OCI-LY7 (cell line): ENCODE measurements at regions not wholly inside any gene's neighbourhood (a gene's known extent, or its start where the extent isn't known, plus 50 kb on each side); places are given as distances from the start of the nearest gene placed in this dataset.

ENCODE experiments used
- BruUV-seq: library from RNA; stranded (reverse); fragments of 400-500 nt; replicated peaks from 2 replicates; lab custom pipeline; 2021; lab: Mats Ljungman, UMichigan
- CTCF ChIA-PET: fragments of 300-600 bp; sonication (Branson Sonifier 250); formaldehyde crosslinking; loops from one replicate; lab custom pipeline; 2022; ENCODE audit warnings: antibody characterized with exemption; ENCODE audit not compliant: unreplicated experiment; lab: Charles Lee
- POLR2A ChIA-PET: fragments of 300-600 bp; sonication (Branson Sonifier 250); formaldehyde crosslinking; loops from one replicate; lab custom pipeline; 2022; ENCODE audit warnings: antibody characterized with exemption; lab: Charles Lee
- DNase-seq: peaks from one replicate; pipeline ENCODE4 v3.0.0-alpha.2; 2015; ENCODE audit warnings: low spot score
- H2AFZ ChIP-seq: fragments of 200-600 bp; sonication (generic), shearing (Covaris generic); 2 replicates; pipeline ENCODE4 v1.6.1; 2014; ENCODE audit warnings: mild to moderate bottlenecking, antibody characterized with exemption, low read length, moderate library complexity
- H3K27ac ChIP-seq: fragments of 200-600 bp; sonication (generic); 2 replicates; pipeline ENCODE4 v1.5.1; 2014; ENCODE audit warnings: mixed run types, low read depth, mild to moderate bottlenecking, moderate library complexity, low read length, inconsistent platforms; ENCODE audit not compliant: poor library complexity, severe bottlenecking
- H3K36me3 ChIP-seq: fragments of 200-600 bp; sonication (generic); 2 replicates; pipeline ENCODE4 v1.6.1; 2014; ENCODE audit warnings: mild to moderate bottlenecking, antibody characterized with exemption, low read length, moderate library complexity, mixed read lengths; ENCODE audit not compliant: insufficient read depth
- H3K4me1 ChIP-seq: fragments of 200-600 bp; sonication (generic); 2 replicates; pipeline ENCODE4 v1.5.1; 2014; ENCODE audit warnings: mild to moderate bottlenecking, low read length; ENCODE audit not compliant: insufficient read depth, poor library complexity, severe bottlenecking
- H3K4me2 ChIP-seq: fragments of 200-600 bp; sonication (generic); 2 replicates; pipeline ENCODE4 v1.6.1; 2014; ENCODE audit warnings: mild to moderate bottlenecking, low read length
- H3K4me3 ChIP-seq: fragments of 200-600 bp; sonication (generic); 2 replicates; pipeline ENCODE4 v1.5.1; 2014; ENCODE audit warnings: mild to moderate bottlenecking, low read depth, low read length; ENCODE audit not compliant: poor library complexity, severe bottlenecking
- H3K79me2 ChIP-seq: fragments of 200-600 bp; sonication (generic); 2 replicates; pipeline ENCODE4 v1.6.1; 2016; ENCODE audit warnings: low read depth, mild to moderate bottlenecking, low read length, moderate library complexity, mixed read lengths; ENCODE audit not compliant: insufficient read depth
- H3K9me2 ChIP-seq: fragments of 200-600 bp; sonication (generic); 2 replicates; pipeline ENCODE4 v1.6.1; 2016; ENCODE audit warnings: mild to moderate bottlenecking, low read length, mixed read lengths; ENCODE audit not compliant: insufficient read depth
- H3K9me3 ChIP-seq: fragments of 200-600 bp; sonication (generic); 2 replicates; pipeline ENCODE4 v1.6.1; 2014; ENCODE audit warnings: mild to moderate bottlenecking, mixed run types, low read length, mixed read lengths
- H4K20me1 ChIP-seq: fragments of 200-600 bp; sonication (generic); 2 replicates; pipeline ENCODE4 v1.6.1; 2014; ENCODE audit warnings: mild to moderate bottlenecking, antibody characterized with exemption, low read length, moderate library complexity, mixed read lengths; ENCODE audit not compliant: insufficient read depth
- CTCF ChIP-seq: fragments of 200-600 bp; sonication (generic); conservative IDR thresholded peaks from 2 replicates; pipeline ENCODE4 v1.5.1; 2014; ENCODE audit warnings: mild to moderate bottlenecking, antibody characterized with exemption, low read length, moderate library complexity, mixed read lengths
- EZH2phosphoT487 ChIP-seq: fragments of 200-600 bp; sonication (generic); IDR thresholded peaks from 2 replicates; pipeline ENCODE4 v1.6.1; 2018; ENCODE audit warnings: low read depth, borderline replicate concordance, mild to moderate bottlenecking, mixed run types, antibody characterized with exemption, low read length, moderate library complexity, mixed read lengths
- intact Hi-C: fragments of 100-400 bp; cut with micrococcal nuclease; formaldehyde crosslinking; loops from one replicate; pipeline ENCODE4 v1.10.0; 2022; ENCODE audit not compliant: unreplicated experiment

GRCh38 chr2:824524-824923 lies 126.1 kb upstream of the SNTG2 start:
- POLR2A ChIA-PET, result no interaction called here
- CTCF ChIA-PET, result interaction anchor here (0.5 kb wide), 1 partner anchor 588 kb away, joined by 9 read pairs; no protein-coding TSS in a partner anchor
- no peak overlapping the region for H3K4me2 ChIP-seq

GRCh38 chr2:821546-821945 lies 129.1 kb upstream of the SNTG2 start:
- no TSS peak for BruUV-seq
- ChIA-PET CTCF (no interaction called here), POLR2A (no interaction called here)

More at GRCh38 chr2:824524-824923, 126.1 kb upstream of the SNTG2 start:
- no peak for DNase-seq
- BruUV-seq, result no TSS peak
- Histone ChIP-seq H3K9me2 (no peaks in the 10 kb centered on the region), H3K4me1 (no peaks in the 10 kb centered on the region), H4K20me1 (no peaks in the 10 kb centered on the region), H2AFZ (no peak overlapping the region), H3K36me3 (no peaks in the 10 kb centered on the region), H3K27ac (no peak overlapping the region), H3K9me3 (no peaks in the 10 kb centered on the region), H3K4me3 (no peak overlapping the region), H3K79me2 (no peaks in the 10 kb centered on the region)
- no peak for TF ChIP-seq CTCF
- TF ChIP-seq EZH2phosphoT487, result no peak
- intact Hi-C loops, result no loop called here

GRCh38 chr2:819601-820000 lies 131.0 kb upstream of the SNTG2 start:
- BruUV-seq, result no TSS peak
- H3K4me3 ChIP-seq, result no peak overlapping the region
- TF ChIP-seq CTCF (no peak), EZH2phosphoT487 (no peak)
- no peak overlapping the region for H3K27ac ChIP-seq
- no peaks in the 10 kb centered on the region for H3K9me3 ChIP-seq
- intact Hi-C loops, result no loop called here
- H3K79me2 ChIP-seq, result no peaks in the 10 kb centered on the region
- H3K9me2 ChIP-seq, result no peaks in the 10 kb centered on the region
- no peaks in the 10 kb centered on the region for H3K36me3 ChIP-seq
- POLR2A ChIA-PET, result no interaction called here
- H3K4me1 ChIP-seq, result no peaks in the 10 kb centered on the region
- H3K4me2 ChIP-seq, result no peak overlapping the region
- no peak for DNase-seq
- H4K20me1 ChIP-seq, result no peaks in the 10 kb centered on the region
- CTCF ChIA-PET, result no interaction called here
- no peak overlapping the region for H2AFZ ChIP-seq

More at GRCh38 chr2:821546-821945, 129.1 kb upstream of the SNTG2 start:
- no peak for DNase-seq
- TF ChIP-seq EZH2phosphoT487 (no peak), CTCF (no peak)
- Histone ChIP-seq H4K20me1 (no peaks in the 10 kb centered on the region), H3K4me2 (no peak overlapping the region), H3K4me3 (no peak overlapping the region), H2AFZ (no peak overlapping the region), H3K9me2 (no peaks in the 10 kb centered on the region), H3K27ac (no peak overlapping the region), H3K36me3 (no peaks in the 10 kb centered on the region), H3K4me1 (no peaks in the 10 kb centered on the region), H3K9me3 (no peaks in the 10 kb centered on the region), H3K79me2 (no peaks in the 10 kb centered on the region)
- intact Hi-C loops, result no loop called here
